ENCODE measurements at regions not wholly inside any gene's neighbourhood (a gene's known extent, or its start where the extent isn't known, plus 50 kb on each side); places are given as distances from the start of the nearest gene placed in this dataset.

DNA sequence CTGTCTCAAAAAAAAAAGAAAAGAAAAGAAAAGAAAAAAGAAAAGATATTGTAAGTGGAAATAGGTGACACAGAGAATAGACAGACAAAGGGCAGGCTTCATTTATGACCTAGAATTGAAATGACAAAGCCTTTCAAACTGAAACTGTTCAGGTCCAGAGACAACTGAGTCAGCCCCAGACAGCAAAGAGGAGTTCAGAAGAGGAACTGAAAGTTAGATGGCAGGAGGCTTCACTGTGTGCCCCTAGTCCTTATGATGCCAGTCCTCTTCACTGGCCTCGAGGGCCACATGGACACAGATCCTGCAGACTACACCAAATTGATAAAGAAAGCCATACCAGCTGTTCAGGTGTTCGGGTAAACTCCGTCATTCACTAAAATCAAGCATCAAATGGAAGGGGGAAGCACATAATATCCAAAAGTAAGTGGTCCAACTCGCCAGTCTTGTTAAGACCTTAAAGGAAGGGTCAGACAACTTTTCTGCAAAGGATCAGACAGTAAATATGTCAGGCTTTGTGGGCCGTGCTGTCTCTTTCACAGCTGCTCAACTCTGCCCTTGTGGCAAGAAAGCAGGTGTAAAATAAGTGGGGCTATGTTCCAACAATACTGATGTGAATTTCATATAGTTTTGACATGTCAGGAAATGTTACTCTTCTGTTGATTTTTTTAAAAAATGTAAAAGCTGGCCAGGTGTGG lies 231.9 kb upstream of the MGAT5 start:
- TF ChIP-seq, protein P1, sequence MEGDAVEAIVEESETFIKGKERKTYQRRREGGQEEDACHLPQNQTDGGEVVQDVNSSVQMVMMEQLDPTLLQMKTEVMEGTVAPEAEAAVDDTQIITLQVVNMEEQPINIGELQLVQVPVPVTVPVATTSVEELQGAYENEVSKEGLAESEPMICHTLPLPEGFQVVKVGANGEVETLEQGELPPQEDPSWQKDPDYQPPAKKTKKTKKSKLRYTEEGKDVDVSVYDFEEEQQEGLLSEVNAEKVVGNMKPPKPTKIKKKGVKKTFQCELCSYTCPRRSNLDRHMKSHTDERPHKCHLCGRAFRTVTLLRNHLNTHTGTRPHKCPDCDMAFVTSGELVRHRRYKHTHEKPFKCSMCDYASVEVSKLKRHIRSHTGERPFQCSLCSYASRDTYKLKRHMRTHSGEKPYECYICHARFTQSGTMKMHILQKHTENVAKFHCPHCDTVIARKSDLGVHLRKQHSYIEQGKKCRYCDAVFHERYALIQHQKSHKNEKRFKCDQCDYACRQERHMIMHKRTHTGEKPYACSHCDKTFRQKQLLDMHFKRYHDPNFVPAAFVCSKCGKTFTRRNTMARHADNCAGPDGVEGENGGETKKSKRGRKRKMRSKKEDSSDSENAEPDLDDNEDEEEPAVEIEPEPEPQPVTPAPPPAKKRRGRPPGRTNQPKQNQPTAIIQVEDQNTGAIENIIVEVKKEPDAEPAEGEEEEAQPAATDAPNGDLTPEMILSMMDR (IDR thresholded peaks at IDR 0.05; ENCODE audit: low read depth, low read length): no peak
- TF ChIP-seq EZH2phosphoT487 (IDR thresholded peaks at IDR 0.05; ENCODE audit: low read depth): no peak

All from OCI-LY3 (cell line).